ENCODE measurements at regions not wholly inside any gene's neighbourhood (a gene's known extent, or its start where the extent isn't known, plus 50 kb on each side); places are given as distances from the start of the nearest gene placed in this dataset.

DNA sequence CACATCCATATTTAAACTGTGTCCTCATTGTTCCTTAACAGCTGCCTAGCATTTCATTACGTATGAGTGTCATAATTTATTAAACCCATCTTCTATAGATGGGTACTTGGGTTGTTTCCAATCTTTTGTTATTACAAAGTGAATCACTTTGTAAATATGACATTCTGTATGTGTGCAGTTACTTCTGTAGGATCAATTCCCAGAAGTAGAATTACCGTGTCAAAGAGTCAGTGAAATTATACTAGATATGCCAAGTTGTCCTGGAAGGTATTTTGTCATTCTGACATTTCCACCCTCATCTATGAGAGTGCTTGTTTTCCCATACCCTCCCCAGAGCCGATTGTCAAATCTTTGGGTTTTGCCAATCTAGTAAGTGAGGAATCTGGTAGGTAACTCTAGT lies 194.5 kb upstream of the APCDD1 start:
- no peak for TF ChIP-seq CTCF (IDR thresholded peaks at IDR 0.05)
- no peak for TF ChIP-seq POLR2A (IDR thresholded peaks at IDR 0.05)
- no peak for TF ChIP-seq EP300 (IDR thresholded peaks at IDR 0.05)
